GM21619 (cell line): ENCODE measurements at regions not wholly inside any gene's neighbourhood (a gene's known extent, or its start where the extent isn't known, plus 50 kb on each side); places are given as distances from the start of the nearest gene placed in this dataset.

Experiments
- ATAC-seq: cut with Tn5 transposase; IDR thresholded peaks from one replicate; pipeline ENCODE4 v1.9.1; 2021; ENCODE audit not compliant: unreplicated experiment

DNA sequence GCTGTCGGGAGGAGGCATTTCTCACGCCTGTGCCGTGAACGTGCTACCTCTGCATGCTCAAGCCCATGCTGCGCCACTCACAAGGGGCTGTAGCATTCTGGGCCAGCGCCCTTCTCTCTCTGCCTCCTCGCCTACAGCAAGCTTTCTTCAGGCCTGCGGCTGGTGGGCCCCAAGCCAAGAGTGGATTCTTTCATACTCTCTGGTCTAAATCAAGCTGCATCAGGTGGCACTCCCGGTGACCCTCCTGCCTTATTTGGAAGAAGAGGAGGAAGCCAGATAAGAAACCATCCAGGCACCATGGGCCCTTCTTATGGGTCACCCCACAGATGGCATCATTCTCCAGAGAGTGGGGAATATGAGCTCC lies 86.7 kb upstream of the DUSP5 start:
- ATAC-seq, result no peak

DNA sequence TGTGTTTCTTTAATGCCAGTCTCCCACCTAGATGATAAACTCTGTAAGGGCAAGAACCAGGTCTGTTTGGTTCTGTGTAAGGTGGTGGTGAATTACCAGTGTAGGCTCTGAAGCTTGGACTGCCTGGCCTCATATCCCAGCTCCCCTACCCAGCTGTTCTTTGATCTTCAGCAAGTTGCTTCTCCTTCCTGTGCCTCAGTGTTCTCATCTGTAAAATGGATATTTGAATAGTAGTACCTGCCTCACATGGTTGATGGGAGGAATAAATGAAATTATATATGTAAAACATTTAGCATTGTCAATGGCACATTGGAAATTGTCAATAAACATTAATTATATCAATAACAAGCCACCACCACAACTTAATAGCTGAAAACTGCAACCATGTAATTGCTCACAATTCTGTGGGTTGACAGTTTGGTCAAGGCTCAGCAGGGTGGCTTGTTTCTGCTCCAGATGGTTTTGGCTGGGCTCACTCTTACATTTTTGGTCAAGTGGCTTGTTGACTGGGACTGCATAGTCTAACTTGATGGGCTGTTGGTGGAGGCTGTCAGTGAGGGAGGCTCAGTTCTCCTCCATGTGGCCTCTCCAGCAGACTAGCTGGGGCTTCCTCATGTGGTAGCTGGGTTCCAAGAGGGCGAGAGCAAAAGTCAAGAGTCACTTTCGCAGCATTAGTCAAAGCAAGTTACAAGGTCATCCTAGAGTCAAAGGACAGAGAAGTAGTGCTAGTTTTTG lies 84.5 kb upstream of the DUSP5 start:
- no peak for ATAC-seq

DNA sequence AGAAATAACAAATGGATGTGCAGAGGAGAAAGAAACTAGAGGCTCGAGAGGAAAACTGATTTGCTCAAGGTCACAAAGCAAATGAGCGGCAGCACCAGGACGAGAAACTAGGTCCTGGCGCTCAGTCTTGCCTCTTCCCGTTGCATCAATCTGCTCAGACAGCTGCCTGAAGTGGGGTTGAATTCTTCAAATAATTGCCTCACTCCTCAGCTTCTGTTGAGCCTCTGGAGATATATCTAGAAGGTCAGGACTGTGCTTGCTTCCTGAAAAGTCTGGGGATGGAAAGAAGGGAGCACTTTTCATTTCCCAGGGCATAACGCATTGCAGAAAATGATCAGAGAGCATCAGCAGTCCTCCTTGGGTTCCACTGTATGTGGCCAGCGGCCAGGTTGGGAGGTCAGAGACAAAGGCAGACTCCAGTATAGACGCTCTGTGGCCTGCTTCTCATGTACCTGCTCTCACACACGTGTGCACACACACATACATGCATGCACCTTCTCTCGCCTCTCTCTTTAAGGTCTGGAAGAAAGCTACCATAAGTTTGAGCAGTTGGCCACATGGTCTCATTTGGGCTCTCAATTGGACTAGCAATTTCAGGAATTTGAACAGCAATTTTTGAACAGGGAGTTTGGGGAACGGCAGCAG lies 83.7 kb upstream of the DUSP5 start:
- ATAC-seq, result peak; percentile 3

DNA sequence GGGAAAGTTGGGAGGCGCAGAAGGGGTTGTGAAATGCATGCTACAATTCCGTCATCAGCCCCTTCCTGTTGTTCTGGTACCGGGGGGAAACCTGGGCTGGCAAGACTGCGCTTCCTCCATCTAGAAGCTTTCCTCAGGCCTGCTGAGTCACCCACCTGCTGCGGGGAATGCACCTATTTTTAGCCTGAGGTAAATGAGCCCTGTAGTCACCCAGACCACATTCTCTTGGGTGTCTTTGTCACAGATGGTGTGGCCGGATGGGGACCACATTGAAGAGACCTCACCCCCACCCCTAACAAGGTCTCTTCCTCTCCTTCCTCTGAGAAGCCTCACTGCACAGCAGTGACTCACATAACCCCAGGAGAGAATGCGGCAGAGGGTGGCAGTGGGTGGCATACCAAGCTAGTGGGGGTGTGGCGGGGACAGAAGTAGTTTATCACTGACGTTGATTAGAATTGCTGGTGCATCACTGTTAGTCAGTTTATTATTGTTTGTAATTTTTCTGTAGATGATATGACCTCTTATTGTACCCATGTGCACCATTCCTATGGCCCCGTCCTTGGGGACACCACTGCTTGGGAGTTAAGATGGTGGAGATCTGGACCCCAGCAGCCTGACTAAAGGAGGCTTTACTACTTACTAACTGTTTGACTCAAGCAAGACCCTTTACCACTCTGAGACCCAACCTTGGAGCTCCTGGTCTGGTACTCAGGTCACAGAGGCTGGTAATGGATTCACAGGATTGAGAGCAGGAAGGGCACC lies 83.0 kb upstream of the DUSP5 start:
- peak; percentile 84 for ATAC-seq

DNA sequence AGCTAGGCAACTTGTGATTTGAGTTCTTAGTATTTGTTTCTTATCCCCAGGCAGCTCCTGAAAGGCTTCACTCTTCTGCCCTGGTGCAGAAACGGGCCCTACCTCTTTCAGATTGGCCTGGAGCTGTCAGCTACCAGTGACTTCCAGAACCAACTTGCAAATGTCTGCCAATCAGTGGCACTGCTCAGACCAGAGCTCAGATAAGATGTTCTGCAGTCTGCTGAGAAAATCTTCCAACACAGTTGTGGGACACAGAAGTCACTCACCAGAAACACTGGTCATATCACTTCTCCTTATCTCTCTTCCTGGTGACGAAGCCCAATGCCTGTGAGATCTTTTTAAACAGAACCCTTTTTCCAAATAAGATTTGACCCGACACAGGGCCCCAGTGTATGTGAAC lies 81.9 kb upstream of the DUSP5 start:
- no peak for ATAC-seq

DNA sequence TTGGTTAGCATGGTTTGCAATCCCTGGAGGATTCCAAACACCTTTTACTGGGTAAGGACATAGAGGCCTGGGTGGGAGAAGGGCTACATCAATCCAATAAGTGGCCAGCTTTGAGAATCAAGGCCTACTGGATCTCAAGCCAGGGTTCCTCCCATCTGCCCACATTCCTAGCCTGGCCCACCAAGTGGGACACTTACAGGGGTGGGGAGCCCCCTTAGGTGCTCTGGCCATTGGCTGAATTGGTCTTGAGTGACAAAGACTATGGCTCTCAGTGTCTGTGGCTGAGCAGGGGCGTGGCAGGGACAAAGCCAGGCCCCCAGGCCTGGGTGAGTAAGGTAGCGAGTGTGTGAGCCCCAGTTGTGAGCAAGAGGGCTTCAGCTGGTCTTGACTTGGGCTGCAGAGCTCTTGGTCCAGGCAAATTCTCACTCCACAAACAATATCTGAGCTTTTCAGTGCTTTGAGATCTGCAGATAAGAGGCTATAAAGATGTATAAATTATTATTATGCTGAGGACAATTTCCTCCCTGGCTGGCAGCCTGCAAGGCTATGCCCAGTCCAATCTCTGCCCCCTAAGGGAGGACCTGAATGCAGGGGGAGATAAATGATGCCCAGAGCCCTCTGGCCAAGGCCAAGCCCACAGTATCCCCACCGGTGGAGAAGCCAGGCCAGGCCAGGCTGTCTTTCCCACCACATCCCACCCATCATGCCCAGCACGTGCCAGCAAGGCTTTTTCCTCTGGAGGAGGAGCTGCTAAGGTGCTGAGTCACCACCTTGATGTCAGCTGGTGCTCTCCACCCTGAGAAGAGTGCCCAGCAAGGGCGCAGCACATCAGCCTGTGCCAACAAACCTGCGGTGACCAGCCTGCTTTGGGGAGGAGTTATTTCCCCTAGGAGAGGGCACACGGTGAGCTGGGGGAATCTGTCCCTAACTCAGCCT lies 80.7 kb upstream of the DUSP5 start:
- ATAC-seq, result no peak

DNA sequence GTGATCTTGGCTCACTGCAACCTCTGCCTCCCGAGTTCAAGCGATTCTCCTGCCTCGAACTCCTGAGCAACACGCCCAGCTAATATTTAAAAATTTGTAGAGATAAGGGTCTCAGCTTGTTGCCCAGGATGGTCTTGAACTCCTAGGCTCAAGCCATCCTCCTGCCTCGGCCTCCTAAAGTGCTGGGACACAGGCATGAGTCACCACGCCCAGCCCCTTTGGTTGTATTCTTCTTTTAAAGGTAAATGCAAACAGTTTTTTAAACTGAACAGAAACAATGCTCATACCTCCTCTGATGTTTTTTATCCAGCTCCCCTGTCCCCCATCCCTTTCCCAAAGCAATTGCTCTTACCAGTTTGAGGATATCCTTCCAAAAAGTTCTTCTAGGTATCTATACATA lies 79.5 kb upstream of the DUSP5 start:
- no peak for ATAC-seq

DNA sequence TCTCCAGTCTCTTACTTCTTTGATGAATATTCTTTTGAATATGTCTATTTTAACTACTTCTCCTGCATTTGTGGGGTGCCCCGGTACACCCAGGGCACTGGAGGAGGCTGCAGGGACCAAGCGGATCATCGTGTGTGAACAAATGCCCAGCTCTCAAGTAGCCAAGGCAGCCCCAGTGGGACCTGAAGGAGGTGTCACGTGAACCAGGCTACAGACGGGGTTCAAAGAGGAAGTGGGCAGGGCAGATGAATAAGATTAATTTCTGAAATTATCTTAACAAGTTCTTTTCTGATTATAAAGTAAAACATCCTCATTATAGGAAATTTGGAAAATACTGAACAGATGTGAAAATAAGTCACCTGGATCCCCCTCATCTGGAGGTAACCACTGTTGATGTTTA lies 78.4 kb upstream of the DUSP5 start:
- no peak for ATAC-seq

DNA sequence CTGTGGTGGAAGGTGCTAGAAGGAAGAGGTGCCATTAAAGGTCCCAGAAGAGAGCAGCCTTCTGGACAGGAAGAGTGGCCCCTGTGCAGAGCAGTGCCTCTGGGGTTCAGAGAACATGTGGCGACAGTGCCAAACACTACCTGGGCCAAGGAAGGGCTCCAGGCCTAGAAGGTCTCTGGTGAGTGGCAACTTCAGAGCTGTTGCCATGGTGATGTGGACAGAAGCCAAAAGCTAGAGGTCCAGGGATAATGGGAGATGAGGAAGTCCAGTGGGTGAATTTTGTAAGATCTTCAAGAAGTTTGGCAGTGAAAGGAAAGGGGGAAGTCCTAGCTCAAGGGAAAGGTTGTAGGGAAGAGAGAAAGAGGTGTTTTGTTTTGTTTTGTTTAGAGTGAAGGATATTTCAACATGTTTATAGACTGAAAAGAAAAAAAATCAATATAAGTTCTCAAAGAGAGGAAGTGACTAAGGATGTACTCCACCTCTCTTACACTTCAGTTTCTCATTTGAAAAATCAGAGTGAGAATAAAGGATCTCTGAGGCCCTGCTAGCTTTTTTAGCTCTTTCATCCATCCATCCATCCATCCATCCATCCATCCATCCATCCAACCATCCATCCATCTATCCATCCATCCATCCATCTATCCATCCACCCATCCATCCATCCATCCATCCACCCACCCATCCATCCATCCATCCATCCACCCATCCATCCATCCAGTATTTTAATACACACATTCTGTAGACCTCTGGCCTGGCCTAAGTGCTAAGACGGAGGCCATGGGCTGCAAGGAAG lies 77.1 kb upstream of the DUSP5 start:
- ATAC-seq, result no peak

DNA sequence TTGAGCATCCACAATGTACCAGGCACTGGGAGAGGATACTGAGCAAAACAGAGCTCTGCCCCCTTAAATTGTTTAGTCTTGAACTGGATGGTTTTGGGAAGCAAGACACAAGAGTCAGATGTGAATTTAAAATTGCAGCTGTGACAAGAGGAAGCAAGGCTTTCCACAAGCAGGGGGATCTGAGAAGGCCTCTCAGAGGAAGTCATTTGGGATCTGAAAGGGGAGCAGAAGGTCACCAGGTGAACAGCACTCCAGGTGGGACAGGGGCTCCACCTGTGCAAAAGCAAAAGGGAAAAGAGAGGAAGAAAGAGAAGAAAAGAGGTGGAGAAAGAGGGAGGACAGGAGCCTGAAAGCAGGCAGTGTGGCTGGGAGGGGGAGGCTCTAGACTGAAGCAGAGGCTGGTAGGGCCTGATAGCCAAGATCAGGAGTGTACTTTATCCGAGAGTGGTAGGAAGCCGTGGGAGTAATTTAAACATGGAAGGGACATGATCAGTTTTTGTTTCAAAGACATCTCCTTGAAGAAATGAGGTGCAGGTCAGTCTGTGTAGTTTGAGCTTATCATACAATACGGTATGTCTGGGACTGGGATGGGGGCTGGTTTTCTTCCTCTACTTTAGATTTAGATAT lies 76.1 kb upstream of the DUSP5 start:
- no peak for ATAC-seq

DNA sequence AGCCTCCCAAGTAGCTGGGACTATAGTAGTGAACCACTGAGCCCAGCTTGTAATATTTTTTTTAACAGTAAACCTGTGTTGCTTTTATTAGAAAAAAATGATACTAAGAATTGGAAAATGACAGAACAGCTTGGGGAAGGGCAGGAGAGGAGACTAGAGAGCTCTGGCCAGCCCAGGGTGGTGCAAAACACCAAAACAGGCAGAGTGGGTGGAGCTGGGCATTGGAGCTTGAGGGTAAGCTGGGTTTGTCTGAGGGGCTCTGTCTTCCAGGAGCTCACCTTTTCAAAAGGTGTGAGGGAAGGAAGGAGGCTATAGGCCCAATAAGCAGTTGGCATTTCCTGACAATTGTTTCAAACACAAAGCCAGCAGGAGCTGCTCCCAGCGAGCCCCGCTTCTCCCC lies 75.2 kb upstream of the DUSP5 start:
- no peak for ATAC-seq

DNA sequence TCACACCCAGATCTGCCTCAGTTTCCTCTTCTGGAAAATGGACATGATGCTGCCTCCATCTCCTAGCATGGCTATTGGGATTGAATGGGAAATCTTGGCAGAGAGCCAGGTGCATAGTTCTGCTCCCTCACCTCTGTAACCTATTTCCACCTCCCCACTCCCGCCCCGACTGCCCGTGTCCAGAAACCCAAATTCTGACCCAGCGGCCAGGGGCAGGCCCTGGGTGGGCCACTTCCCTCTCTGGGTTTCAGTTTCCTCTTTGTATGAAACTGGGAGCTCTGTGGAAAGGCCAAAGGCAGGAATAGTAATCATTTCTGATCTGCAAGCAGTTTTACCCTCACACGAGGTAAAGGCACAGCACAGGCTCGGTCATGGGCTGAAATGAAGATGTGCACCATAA lies 74.1 kb upstream of the DUSP5 start:
- ATAC-seq, result no peak

DNA sequence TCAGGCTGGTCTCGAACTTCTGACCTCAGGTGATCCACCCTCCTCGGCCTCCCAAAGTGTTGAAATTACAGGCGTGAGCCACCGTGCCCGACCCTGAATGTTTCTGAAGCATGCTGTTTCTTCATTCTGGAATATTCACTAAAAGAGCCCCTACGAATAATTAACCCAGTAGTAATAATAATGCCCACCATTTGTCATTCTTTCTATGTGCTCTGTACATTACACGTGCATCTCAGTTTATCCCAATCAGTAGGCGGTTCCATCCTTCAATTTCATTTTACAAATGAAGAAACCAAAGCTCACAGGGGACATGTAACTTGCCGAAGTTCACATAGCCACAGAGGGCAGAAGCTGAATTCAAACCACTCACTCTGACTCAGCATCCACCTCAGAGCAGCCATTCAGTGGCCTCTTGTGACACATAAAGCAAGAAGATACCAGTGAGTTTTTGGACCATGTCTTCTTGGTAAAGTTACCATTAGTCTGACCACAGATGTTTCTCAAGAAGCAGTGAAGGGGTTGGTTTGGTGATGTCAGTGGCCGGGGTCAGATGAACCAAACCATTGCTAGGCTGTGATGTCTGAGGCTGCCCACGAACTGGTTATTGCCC lies 71.9 kb upstream of the DUSP5 start:
- peak; percentile 74 for ATAC-seq

DNA sequence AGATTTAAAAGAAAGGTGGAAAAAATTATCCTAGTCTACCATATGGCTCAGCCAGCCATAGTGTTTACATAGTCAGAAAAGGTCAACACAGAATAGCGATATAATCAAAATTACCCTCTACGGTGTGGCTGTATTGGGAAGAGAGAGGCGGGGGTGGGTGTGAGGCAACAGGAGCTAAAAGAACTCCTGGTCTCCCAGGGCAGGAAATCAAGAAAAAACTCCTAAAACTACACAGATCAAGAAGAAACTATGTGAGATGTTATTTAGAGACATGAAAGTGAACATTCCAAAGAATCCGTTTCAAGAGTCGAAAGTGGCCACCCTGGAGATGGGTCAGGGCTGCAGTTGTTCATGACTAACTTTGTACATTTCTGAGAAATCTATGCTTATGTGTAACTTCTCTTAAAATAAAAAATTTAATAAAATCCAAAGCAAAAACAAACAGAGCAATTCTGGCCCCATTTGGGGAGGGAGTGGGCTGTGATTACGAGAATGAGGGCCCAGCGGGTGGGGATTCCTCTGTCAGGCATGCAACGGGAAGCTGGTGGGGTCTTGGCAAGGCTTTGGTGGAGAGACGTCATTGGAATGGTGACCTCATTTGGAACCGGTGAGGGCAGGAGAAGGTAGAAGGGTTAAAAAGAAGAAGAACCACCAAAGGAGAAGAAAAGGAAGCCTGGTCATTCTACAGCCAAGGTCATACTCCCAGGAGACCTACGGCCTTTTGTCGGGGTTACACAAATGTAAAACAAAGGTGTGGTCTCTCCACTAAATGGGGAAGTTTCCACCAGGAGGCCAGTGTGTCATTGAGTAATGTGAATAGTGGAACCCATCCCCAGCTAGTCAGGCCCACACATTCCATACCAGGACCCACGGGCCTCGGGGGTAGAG lies 71.2 kb upstream of the DUSP5 start:
- no peak for ATAC-seq

DNA sequence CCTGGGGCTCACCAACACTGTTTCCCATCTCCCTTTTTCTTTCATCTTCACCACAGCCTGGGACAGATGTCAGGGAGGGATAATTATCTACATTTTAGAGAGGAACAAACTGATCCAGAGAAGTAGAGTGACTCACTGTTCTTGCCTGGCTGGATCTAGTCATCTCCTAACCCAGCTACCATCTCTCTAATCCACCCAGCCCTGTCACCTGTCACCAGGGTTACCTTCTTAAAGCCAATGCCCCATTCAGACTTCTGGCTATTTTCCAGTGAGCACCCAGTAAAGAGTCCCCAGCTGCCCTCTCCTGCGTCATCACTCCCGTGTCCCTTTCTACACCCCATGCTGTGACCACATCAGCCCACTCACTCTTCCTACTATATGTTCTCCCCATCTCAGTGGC lies 68.4 kb upstream of the DUSP5 start:
- no peak for ATAC-seq

DNA sequence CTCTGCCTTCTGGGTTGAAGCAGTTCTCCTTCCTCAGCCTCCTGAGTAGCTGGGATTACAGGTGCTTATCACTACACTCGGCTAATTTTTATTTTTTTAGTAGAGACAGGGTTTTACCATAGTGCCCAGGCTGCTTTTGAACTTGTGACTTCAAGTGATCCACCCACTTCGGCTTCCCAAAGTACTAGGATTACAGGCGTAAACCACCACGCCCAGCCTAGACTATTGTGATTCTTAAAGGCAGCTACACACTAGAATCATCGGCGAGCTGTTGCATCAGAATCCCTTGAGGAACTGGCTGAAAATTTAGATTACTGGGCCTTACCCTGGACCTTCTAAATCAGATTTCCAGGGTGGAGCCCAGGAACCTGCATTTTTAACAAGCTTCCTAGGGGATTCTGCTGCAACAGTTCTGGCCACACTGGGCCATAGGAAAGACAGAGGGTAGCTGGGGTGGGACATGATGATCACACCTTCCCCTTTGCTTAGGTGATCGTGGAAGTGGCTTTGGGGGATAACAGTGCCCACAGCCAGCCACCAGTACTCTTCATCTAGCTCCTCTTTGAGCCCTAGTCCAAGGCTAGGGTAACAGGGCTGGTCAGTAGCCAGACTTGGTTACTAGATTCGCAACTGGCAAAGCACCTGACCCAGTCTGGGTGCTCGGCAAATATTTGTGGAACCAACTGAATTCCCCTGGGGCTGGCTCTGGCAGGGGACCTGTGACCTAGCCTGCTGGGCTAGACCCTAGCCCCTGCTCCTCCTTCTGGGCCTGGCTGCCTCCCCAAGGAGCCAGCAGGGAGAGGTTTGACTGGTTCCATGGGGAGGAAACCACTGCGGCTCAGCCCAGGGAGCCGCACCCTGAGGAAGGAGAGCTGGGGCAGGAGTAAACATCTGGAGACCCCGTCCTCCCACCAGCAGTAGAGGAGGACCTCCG lies 67.1 kb upstream of the DUSP5 start:
- ATAC-seq, result no peak

DNA sequence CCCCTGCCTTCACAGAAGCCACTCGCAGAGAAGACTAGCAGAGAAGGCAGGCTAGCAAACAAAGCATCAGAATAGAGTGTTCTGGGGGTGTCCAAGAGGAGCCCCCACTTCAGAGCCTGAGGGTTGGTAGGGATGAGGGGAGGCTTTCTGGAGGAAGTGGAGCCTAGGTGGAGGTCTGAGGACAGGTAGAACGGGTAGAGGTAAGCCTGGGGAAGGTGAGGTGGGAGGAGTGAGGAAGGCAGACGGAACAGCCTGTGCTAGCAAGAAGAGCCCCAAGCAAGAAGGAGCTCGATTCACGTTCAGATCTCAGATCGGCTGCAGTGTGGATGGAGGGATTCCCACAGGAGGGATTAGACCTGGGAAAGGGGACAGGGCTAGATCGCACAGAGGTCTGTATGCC lies 66.0 kb upstream of the DUSP5 start:
- ATAC-seq, result no peak
